ENCODE measurements at regions not wholly inside any gene's neighbourhood (a gene's known extent, or its start where the extent isn't known, plus 50 kb on each side); places are given as distances from the start of the nearest gene placed in this dataset.

DNA sequence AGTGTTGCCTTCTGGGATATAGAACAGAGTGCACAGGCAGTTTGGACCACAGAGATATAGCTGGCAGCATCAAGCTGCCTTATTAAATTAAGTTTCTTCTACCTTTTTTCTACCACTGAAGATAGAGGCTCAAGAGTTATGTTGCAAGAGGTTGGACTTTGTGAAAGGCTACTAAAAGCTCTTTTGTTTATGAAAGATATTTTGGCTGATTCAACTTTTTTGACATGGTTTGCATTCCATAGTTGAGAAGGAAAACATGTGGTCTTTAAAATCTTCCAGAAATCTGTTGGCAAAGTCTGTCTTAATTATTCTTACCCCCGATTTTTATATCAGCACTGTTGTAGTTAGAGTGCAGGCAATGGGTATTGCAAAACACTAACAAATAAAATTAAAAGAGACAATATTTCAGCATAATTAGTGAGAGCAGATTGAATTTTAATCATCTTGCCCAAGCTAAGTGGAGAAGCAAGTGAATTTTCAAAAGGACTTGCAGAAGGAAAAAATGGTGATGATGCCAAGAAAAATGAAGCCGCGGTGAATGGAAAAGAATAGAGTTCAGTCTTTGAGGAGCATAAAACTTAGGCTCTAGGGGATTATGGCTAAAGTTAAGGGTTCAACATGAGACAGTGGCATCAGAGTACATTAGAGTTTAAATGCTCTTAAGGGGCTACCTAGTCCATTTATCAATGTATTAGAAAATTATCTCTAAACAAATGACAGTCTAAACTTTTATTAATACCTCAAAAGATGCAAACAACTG, 450.9 kb upstream of the CNTNAP2 start:
- Histone ChIP-seq H3K4me3 (no peak overlapping the region), H3K4me1 (no peaks in the 10 kb centered on the region), H3K27me3 (no peaks in the 10 kb centered on the region), H3K36me3 (no peaks in the 10 kb centered on the region), H3K27ac (no peak overlapping the region), H3K9me3 (no peaks in the 10 kb centered on the region)
- DNase-seq = no peak
- TF ChIP-seq POLR2A (IDR thresholded peaks at IDR 0.05) = no peak
- TF ChIP-seq, protein P1, sequence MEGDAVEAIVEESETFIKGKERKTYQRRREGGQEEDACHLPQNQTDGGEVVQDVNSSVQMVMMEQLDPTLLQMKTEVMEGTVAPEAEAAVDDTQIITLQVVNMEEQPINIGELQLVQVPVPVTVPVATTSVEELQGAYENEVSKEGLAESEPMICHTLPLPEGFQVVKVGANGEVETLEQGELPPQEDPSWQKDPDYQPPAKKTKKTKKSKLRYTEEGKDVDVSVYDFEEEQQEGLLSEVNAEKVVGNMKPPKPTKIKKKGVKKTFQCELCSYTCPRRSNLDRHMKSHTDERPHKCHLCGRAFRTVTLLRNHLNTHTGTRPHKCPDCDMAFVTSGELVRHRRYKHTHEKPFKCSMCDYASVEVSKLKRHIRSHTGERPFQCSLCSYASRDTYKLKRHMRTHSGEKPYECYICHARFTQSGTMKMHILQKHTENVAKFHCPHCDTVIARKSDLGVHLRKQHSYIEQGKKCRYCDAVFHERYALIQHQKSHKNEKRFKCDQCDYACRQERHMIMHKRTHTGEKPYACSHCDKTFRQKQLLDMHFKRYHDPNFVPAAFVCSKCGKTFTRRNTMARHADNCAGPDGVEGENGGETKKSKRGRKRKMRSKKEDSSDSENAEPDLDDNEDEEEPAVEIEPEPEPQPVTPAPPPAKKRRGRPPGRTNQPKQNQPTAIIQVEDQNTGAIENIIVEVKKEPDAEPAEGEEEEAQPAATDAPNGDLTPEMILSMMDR (IDR thresholded peaks at IDR 0.05) = no peak
- intact Hi-C loops (cut with DNase I; ENCODE audit: low total_unique reads) = no loop called here

DNA sequence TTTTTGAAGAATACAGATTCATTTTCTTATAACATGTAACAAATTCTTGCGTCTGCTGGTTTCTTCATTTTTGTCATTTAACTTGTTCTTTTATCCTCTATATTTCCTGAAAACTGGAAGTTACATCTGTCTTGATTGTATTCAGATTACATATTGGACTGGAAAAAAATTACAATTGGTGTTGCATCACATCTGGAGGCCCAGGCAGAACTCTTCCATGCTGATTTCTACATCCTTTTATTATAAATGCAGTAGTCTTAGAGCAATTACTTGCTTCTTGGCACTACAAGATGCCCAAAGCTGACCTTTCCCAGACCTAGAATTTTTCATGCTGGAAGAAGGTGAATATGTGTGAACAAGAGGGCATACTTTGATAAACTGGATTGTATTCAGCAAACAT, 460.9 kb upstream of the CNTNAP2 start:
- DNase-seq = no peak
- no peak overlapping the region for H3K4me3 ChIP-seq
- TF ChIP-seq, protein P1 (IDR thresholded peaks at IDR 0.05) = no peak
- no peak for TF ChIP-seq POLR2A (IDR thresholded peaks at IDR 0.05)
- H3K4me1 ChIP-seq = no peaks in the 10 kb centered on the region
- H3K9me3 ChIP-seq = no peaks in the 10 kb centered on the region
- intact Hi-C loops (cut with DNase I; ENCODE audit: low total_unique reads) = no loop called here
- H3K27me3 ChIP-seq = no peaks in the 10 kb centered on the region
- H3K36me3 ChIP-seq = no peaks in the 10 kb centered on the region
- H3K27ac ChIP-seq = no peak overlapping the region

GRCh38 chr7:145645135-145645515, 471.5 kb upstream of the CNTNAP2 start:
- Histone ChIP-seq H3K27ac (no peak overlapping the region), H3K4me3 (no peak overlapping the region), H3K9me3 (no peaks in the 10 kb centered on the region), H3K4me1 (no peaks in the 10 kb centered on the region), H3K36me3 (no peaks in the 10 kb centered on the region), H3K27me3 (no peaks in the 10 kb centered on the region)
- DNase-seq = no peak
- no peak for TF ChIP-seq POLR2A (IDR thresholded peaks at IDR 0.05)
- TF ChIP-seq, protein P1 (IDR thresholded peaks at IDR 0.05) = no peak
- intact Hi-C loops (cut with DNase I; ENCODE audit: low total_unique reads) = no loop called here

DNA sequence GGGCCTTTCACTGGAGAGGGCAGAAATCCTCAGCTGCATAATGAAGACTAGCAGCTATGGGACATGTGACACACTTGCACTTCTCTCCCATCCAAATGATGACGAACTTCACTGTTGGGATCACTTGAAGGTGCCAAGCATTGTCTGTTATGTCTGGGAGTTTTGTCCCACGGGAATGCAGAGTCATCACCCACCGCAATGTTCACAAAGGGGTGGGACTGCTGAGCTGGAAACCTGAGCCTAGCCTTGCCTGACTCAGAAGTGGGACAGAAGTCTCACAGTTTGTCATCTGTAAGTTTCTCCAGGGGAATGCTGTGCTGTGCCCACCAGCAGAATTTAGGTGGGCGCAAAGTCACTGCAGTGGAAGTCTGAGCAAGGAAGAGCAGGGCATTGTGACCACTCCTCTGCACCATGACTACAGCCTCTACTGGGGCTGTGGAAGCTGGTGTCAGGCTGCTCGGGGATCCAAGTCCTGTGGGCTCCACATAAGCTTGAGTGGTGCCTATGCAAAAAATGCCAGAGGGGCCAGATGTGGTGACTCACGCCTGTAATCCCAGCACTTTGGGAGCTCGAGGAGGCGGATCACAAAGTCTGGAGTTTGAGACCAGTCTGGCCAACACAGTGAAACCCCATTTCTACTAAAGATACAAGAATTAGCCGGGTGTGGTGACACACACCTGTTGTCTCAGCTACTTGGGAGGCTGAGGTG, 472.0 kb upstream of the CNTNAP2 start:
- intact Hi-C loops (cut with DNase I; ENCODE audit: low total_unique reads) = no loop called here
- Histone ChIP-seq H3K36me3 (no peaks in the 10 kb centered on the region), H3K27ac (no peak overlapping the region), H3K9me3 (no peaks in the 10 kb centered on the region), H3K4me1 (no peaks in the 10 kb centered on the region), H3K27me3 (no peaks in the 10 kb centered on the region), H3K4me3 (no peak overlapping the region)
- DNase-seq = no peak
- TF ChIP-seq POLR2A (IDR thresholded peaks at IDR 0.05) = no peak
- TF ChIP-seq, protein P1 (IDR thresholded peaks at IDR 0.05) = no peak

- no peak overlapping the region for H3K4me3 ChIP-seq
- no peaks in the 10 kb centered on the region for H3K4me1 ChIP-seq
- no peaks in the 10 kb centered on the region for H3K9me3 ChIP-seq
- H3K27me3 ChIP-seq = no peaks in the 10 kb centered on the region
- H3K36me3 ChIP-seq = no peaks in the 10 kb centered on the region
- intact Hi-C loops (cut with DNase I; ENCODE audit: low total_unique reads) = no loop called here
- no peak for DNase-seq
- H3K27ac ChIP-seq = no peak overlapping the region
- TF ChIP-seq, protein P1 (IDR thresholded peaks at IDR 0.05) = no peak
- no peak for TF ChIP-seq POLR2A (IDR thresholded peaks at IDR 0.05)
These were observed 472.6 kb upstream of the CNTNAP2 start for GRCh38 chr7:145643981-145644380.
